Glutamatergic neuron (in vitro differentiated cells): ENCODE measurements at regions not wholly inside any gene's neighbourhood (a gene's known extent, or its start where the extent isn't known, plus 50 kb on each side); places are given as distances from the start of the nearest gene placed in this dataset.
"Not testable (repeated sequence)": the region's sequence is repeated elsewhere in the genome, so short reads cannot be mapped to it uniquely, and the experiment has no call there.

Experiments
- DNase-seq: peaks from one replicate; pipeline ENCODE4 v3.0.0; 2022
- H3K27ac Mint-ChIP-seq: one replicate; pipeline ENCODE4 v1.8.0; 2020; ENCODE audit warnings: mild to moderate bottlenecking, mixed read lengths, inconsistent platforms; ENCODE audit not compliant: unreplicated experiment
- H3K27me3 Mint-ChIP-seq: one replicate; pipeline ENCODE4 v1.8.0; 2020; ENCODE audit warnings: mild to moderate bottlenecking, moderate library complexity, mixed read lengths, inconsistent platforms; ENCODE audit not compliant: unreplicated experiment
- H3K36me3 Mint-ChIP-seq: one replicate; pipeline ENCODE4 v1.8.0; 2020; ENCODE audit warnings: mild to moderate bottlenecking, mixed read lengths, inconsistent platforms; ENCODE audit not compliant: unreplicated experiment
- H3K4me1 Mint-ChIP-seq: one replicate; pipeline ENCODE4 v1.8.0; 2020; ENCODE audit warnings: mild to moderate bottlenecking, low read depth, mixed read lengths, inconsistent platforms; ENCODE audit not compliant: unreplicated experiment
- H3K4me3 Mint-ChIP-seq: one replicate; pipeline ENCODE4 v1.8.0; 2020; ENCODE audit warnings: mild to moderate bottlenecking, mixed read lengths, inconsistent platforms; ENCODE audit not compliant: unreplicated experiment
- H3K9me3 Mint-ChIP-seq: one replicate; pipeline ENCODE4 v1.8.0; 2020; ENCODE audit warnings: mild to moderate bottlenecking, moderate library complexity, mixed read lengths, inconsistent platforms; ENCODE audit not compliant: unreplicated experiment
- TF ChIP-seq, protein P1 (sequence below): fragments of 200-600 bp; sonication (generic); IDR thresholded peaks from one replicate; pipeline ENCODE4 v1.5.0; 2021; ENCODE audit not compliant: partially characterized antibody, unreplicated experiment

DNA sequence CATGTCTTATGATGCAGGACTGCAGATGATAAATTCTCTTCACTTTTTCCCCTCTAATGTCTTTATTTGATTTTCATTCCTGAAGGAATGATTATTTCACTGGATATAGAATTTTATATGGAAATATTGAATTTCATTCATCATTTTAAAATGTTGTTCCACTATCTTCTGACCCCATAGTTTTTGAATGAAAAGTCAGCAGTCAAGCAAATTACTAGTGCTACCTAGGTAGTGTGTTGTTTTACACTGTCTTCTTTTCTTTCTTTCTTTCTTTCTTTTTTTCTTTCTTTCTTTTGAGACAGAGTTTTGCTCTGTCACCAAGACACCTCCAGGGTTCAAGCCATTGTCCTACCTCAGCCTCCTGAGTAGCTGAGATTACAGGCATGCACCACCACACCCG is 76.9 kb downstream of the WSB1 start:
- H3K4me3 Mint-ChIP-seq, result no peak overlapping the region
- H3K36me3 Mint-ChIP-seq, result peaks cover 27% of the 10 kb centered on the region
- peaks cover 3% of the 10 kb centered on the region for H3K27me3 Mint-ChIP-seq
- TF ChIP-seq, protein P1, sequence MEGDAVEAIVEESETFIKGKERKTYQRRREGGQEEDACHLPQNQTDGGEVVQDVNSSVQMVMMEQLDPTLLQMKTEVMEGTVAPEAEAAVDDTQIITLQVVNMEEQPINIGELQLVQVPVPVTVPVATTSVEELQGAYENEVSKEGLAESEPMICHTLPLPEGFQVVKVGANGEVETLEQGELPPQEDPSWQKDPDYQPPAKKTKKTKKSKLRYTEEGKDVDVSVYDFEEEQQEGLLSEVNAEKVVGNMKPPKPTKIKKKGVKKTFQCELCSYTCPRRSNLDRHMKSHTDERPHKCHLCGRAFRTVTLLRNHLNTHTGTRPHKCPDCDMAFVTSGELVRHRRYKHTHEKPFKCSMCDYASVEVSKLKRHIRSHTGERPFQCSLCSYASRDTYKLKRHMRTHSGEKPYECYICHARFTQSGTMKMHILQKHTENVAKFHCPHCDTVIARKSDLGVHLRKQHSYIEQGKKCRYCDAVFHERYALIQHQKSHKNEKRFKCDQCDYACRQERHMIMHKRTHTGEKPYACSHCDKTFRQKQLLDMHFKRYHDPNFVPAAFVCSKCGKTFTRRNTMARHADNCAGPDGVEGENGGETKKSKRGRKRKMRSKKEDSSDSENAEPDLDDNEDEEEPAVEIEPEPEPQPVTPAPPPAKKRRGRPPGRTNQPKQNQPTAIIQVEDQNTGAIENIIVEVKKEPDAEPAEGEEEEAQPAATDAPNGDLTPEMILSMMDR, result no peak
- DNase-seq, result no peak
- no peak overlapping the region for H3K27ac Mint-ChIP-seq
- H3K4me1 Mint-ChIP-seq, result no peaks in the 10 kb centered on the region
- H3K9me3 Mint-ChIP-seq, result peaks cover 12% of the 10 kb centered on the region

DNA sequence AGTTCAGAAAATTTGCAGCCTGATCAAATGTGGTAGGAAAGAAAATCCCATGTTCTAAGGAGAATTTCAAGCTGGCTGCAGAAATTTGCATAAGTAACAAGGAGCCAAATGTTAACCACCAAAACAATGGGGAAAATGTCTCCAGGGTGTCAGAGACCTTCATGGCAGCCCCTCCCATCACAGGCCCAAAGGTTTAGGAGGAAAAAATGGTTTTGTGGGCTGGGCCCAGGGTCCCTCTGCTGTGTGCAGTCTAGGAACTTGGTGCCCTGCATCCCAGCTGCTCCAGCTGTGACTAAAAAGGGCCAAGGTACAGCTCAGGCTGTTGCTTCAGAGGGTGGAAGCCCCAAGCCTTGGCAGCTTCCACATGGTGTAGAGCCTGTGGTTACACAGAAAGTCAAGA is 79.8 kb downstream of the WSB1 start:
- H3K9me3 Mint-ChIP-seq, result peaks cover 10% of the 10 kb centered on the region
- H3K36me3 Mint-ChIP-seq, result peaks cover 27% of the 10 kb centered on the region
- H3K4me1 Mint-ChIP-seq, H3K27ac Mint-ChIP-seq, DNase-seq, H3K4me3 Mint-ChIP-seq, H3K27me3 Mint-ChIP-seq: not testable (repeated sequence)

DNA sequence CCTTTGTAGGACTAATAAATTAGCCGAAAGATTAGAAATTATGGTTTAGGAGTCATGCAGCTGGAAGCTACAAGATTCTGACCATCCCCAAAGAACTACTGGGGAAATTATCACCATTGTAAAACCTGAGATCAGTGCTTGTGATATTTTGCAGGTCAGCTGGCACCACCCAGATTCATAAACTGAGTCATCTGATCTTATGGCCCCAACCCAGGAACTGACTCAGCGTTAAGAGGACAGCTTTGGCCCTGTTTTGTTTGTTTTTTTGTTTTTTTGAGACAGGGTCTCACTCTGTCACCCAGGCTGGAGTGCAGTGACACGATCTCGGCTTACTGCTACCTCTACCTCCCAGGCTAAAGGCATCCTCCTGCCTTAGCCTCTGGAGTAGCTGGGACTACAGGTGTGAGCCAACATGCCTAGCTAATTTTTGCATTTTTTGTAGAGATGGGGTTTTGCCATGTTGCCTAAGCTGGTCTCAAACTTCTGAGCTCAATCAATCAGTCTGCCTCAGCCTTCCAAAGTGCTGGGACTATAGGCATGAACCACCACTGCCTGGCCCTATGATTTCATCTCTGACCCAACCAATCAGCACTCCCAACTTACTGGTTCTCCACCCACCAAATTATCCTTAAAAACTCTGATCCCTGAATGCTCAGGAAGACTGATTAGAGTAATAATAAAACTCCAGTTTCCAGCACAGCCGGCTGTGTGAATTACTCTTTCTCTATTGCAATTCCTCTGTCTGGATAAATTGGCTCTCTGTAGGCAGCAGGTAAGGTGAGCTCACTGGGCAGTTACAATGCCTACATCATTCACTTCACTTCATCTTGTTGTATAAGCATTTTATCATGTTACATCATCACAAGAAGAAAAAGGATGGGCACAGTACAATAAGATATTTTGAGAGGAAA is 79.4 kb upstream of the KSR1 start:
- Mint-ChIP-seq H3K4me1 (no peaks in the 10 kb centered on the region), H3K4me3 (no peak overlapping the region), H3K27ac (no peak overlapping the region), H3K27me3 (peaks cover 5% of the 10 kb centered on the region), H3K9me3 (peaks cover 10% of the 10 kb centered on the region), H3K36me3 (peaks cover 23% of the 10 kb centered on the region)
- no peak for DNase-seq
- TF ChIP-seq, protein P1, result no peak

DNA sequence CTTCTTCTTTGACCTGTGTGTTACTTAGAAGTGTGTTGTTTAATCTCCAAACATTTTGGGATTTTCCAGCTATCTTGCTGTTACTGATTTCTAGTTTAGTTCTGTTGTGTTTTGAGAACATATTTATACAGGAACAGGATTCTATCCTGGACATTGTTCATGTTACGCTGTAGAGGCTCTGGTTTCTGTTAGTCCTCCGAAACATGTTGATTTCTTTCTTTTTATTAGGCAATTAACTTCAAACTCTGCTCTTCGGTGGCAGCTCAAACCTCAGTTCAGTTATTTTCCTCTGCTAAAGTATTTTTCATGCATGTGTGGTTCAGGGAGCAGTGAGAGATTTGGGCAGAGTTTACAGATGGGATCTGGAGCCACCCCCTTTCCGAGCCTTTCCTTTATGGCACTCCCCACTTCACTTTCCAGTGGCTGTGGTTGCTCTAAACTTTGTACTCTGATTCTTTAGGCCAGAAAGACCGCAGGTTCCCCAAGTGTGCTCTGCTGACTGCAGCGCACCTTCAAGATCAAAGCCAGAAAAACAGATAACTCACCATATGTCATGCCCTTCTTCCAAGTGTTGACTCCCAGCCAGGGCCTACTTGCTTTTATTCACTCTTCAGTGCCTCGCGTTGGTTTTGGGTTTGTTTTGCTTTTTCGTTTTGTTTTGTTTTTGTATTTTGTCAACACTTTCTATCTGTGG is 77.6 kb upstream of the KSR1 start:
- Mint-ChIP-seq H3K36me3 (peaks cover 15% of the 10 kb centered on the region), H3K4me3 (no peak overlapping the region), H3K27me3 (peaks cover 8% of the 10 kb centered on the region), H3K9me3 (peaks cover 7% of the 10 kb centered on the region), H3K4me1 (no peaks in the 10 kb centered on the region), H3K27ac (no peak overlapping the region)
- TF ChIP-seq, protein P1, result no peak
- DNase-seq, result no peak

DNA sequence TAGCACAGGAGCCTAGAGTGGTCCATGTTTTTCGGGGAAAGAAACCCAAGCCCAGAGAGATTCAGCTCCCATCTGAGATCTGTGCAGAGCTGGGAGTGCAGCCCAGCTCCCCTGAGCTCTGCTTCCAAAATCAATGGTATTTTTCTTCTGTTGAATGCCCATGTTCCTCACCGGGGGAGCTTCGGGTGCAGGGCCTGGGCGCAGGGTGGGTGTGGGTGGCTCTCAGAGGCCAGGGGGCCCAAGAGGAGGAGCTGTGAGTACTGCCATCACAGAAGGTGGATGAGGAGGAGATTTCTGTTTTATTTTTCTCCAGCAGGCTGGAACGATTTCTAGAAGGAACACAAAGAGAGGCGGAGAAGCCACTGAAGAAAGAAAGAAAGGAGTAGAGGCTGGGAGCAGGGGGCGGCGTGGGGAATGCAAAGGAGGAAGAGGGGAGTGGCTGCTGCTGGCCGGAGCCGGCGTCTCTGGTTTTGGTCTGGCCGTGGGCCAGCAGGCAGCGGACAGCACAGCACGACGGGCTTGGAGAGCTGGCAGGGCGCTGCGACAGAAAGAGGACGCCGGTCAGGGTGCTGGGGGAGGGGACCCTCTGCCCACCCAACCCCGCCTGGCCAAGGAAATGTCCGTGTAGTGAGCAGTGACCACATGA is 76.2 kb upstream of the KSR1 start:
- peaks cover 8% of the 10 kb centered on the region for H3K27me3 Mint-ChIP-seq
- no peak overlapping the region for H3K27ac Mint-ChIP-seq
- H3K4me3 Mint-ChIP-seq, result no peak overlapping the region
- H3K9me3 Mint-ChIP-seq, result peaks cover 6% of the 10 kb centered on the region
- H3K4me1 Mint-ChIP-seq, result peaks cover 2% of the 10 kb centered on the region
- TF ChIP-seq, protein P1, result no peak
- peaks cover 5% of the 10 kb centered on the region for H3K36me3 Mint-ChIP-seq
- no peak for DNase-seq
